HCT116 (cell line): ENCODE measurements at regions not wholly inside any gene's neighbourhood (a gene's known extent, or its start where the extent isn't known, plus 50 kb on each side); places are given as distances from the start of the nearest gene placed in this dataset.

Experiments
- ATAC-seq: fragments of 200-7000 bp; cut with Tn5 transposase; 2 replicates; pipeline ENCODE4 v1.9.1; 2020; ENCODE audit warnings: mild to moderate bottlenecking, moderate library complexity
- BruUV-seq: library from RNA; stranded (reverse); fragments of 400-500 nt; replicated peaks from 2 replicates; lab custom pipeline; 2021; lab: Mats Ljungman, UMichigan
- CTCF ChIA-PET: fragments of 300-600 bp; sonication (Branson Sonifier 250); formaldehyde crosslinking; loops from one replicate; lab custom pipeline; 2021; ENCODE audit warnings: antibody characterized with exemption; lab: Charles Lee
- POLR2A ChIA-PET: fragments of 300-600, 350-600 bp; sonication (Branson Sonifier 250); formaldehyde crosslinking; loops from one replicate; lab custom pipeline; 2021; ENCODE audit warnings: antibody characterized with exemption; lab: Charles Lee
- RAD21 ChIA-PET, 2 experiments: fragments of 300-600 bp; sonication (Branson Sonifier 250); formaldehyde crosslinking; loops; one replicate each; lab custom pipeline; 2023; ENCODE audit warnings: low total read pairs in 2 of 2; ENCODE audit not compliant: uncharacterized antibody in 2 of 2, unreplicated experiment in 2 of 2, low non-redundant PET in 1 of 2; lab: Charles Lee
- DNase-seq: peaks from one replicate; pipeline ENCODE4 v3.0.0-alpha.2; 2010; ENCODE audit warnings: low read depth, low spot score
- H2AFZ ChIP-seq: fragments of 200-600 bp; shearing (Covaris generic), sonication (generic); 2 replicates; pipeline ENCODE4 v1.6.1; 2017; ENCODE audit warnings: low read depth, mixed run types, mixed read lengths, antibody characterized with exemption, low read length; ENCODE audit not compliant: poor library complexity, severe bottlenecking
- H3K27ac ChIP-seq: 2 replicates; pipeline ENCODE4 v1.5.1; 2012; ENCODE audit warnings: low read depth, low read length
- H3K27me3 ChIP-seq: fragments of 200-600 bp; sonication (generic); 2 replicates; pipeline ENCODE4 v1.6.1; 2016; ENCODE audit warnings: mixed run types, low read length, mixed read lengths; ENCODE audit not compliant: insufficient read depth
- H3K36me3 ChIP-seq, 2 experiments: fragments of 200-500 bp in 1 of 2; fragments of 200-600 bp in 1 of 2; sonication (Bioruptor generic) in 1 of 2; sonication (generic) in 1 of 2; 2 replicates each; pipeline versions ENCODE4 v1.5.1 to v1.6.1; 2014 to 2016; ENCODE audit warnings: low read length in 2 of 2, inconsistent platforms in 1 of 2, mixed read lengths in 1 of 2, mixed run types in 1 of 2; ENCODE audit not compliant: insufficient read depth in 2 of 2, control insufficient read depth in 1 of 2
- H3K4me1 ChIP-seq, 2 experiments: fragments of 200-600 bp in 1 of 2; sonication (generic) in 1 of 2; 2 replicates each; pipeline versions ENCODE4 v1.5.1 to v1.6.1; 2012 to 2017; ENCODE audit warnings: low read length in 2 of 2, inconsistent platforms in 1 of 2, mild to moderate bottlenecking in 1 of 2, mixed read lengths in 1 of 2, mixed run types in 1 of 2, moderate library complexity in 1 of 2; ENCODE audit not compliant: insufficient read depth in 2 of 2, control insufficient read depth in 1 of 2
- H3K4me2 ChIP-seq: fragments of 200-600 bp; sonication (generic); 2 replicates; pipeline ENCODE4 v1.6.1; 2017; ENCODE audit warnings: mixed run types, low read length, mixed read lengths
- H3K4me3 ChIP-seq, 2 experiments: fragments of 200-600 bp in 1 of 2; sonication (generic) in 1 of 2; replicated peaks in 1 of 2; 2 replicates each; pipeline ENCODE4 v1.5.1; 2011 to 2016; ENCODE audit warnings: low read length in 2 of 2, control low read depth in 1 of 2, low read depth in 1 of 2, mild to moderate bottlenecking in 1 of 2, mixed read lengths in 1 of 2, mixed run types in 1 of 2
- H3K79me2 ChIP-seq: fragments of 200-600 bp; sonication (generic); 2 replicates; pipeline ENCODE4 v1.6.1; 2017; ENCODE audit warnings: mild to moderate bottlenecking, mixed run types, low read length, moderate library complexity, mixed read lengths; ENCODE audit not compliant: insufficient read depth
- H3K9ac ChIP-seq: fragments of 200-600 bp; sonication (generic); 2 replicates; pipeline ENCODE4 v1.6.1; 2016; ENCODE audit warnings: low read length, mixed read lengths
- H3K9me2 ChIP-seq: fragments of 200-600 bp; sonication (generic), shearing (Covaris generic); 2 replicates; pipeline ENCODE4 v1.6.1; 2017; ENCODE audit warnings: mixed run types, mild to moderate bottlenecking, moderate library complexity; ENCODE audit not compliant: insufficient read depth
- H3K9me3 ChIP-seq, 2 experiments: fragments of 200-500 bp in 1 of 2; fragments of 200-600 bp in 1 of 2; sonication (Bioruptor generic) in 1 of 2; sonication (generic) in 1 of 2; 2 replicates each; pipeline ENCODE4 v1.6.1; 2014 to 2017; ENCODE audit warnings: low read length in 2 of 2, mixed read lengths in 2 of 2, inconsistent platforms in 1 of 2, low read depth in 1 of 2, mild to moderate bottlenecking in 1 of 2, mixed run types in 1 of 2, moderate library complexity in 1 of 2; ENCODE audit not compliant: control insufficient read depth in 1 of 2, insufficient read depth in 1 of 2
- H4K20me1 ChIP-seq: fragments of 200-600 bp; sonication (generic), shearing (Covaris generic); 2 replicates; pipeline ENCODE4 v1.6.1; 2017; ENCODE audit warnings: mixed run types, mild to moderate bottlenecking, moderate library complexity; ENCODE audit not compliant: insufficient read depth
- EGR1 ChIP-seq: IDR thresholded peaks from 2 replicates; pipeline ENCODE4 v1.6.1; 2012; ENCODE audit warnings: low read depth
- JUND ChIP-seq: IDR thresholded peaks from 2 replicates; pipeline ENCODE4 v1.6.1; 2012
- REST ChIP-seq: IDR thresholded peaks from 2 replicates; pipeline ENCODE4 v1.6.1; 2012; ENCODE audit warnings: low read depth
- SIN3A ChIP-seq: IDR thresholded peaks from 2 replicates; pipeline ENCODE4 v1.6.1; 2012; ENCODE audit warnings: low read depth
- intact Hi-C: fragments of 100-400 bp; cut with micrococcal nuclease; formaldehyde crosslinking; loops from 2 replicates; pipeline ENCODE4 v1.10.0; 2022

- no peak for TF ChIP-seq REST
- TF ChIP-seq SIN3A: no peak
- no peak for TF ChIP-seq EGR1
- no peak for TF ChIP-seq JUND
- Histone ChIP-seq H3K9me3 (no peaks in the 10 kb centered on the region), H3K36me3 (no peaks in the 10 kb centered on the region), H3K4me1 (no peaks in the 10 kb centered on the region), H3K27ac (no peak overlapping the region), H3K9ac (no peak overlapping the region), H3K4me3 (no peak overlapping the region), H3K9me2 (no peaks in the 10 kb centered on the region), H2AFZ (no peak overlapping the region), H3K79me2 (no peaks in the 10 kb centered on the region), H4K20me1 (no peaks in the 10 kb centered on the region), H3K4me2 (no peak overlapping the region), H3K27me3 (no peaks in the 10 kb centered on the region)
- ChIA-PET RAD21 (no interaction called here), POLR2A (no interaction called here), CTCF (no interaction called here)
- intact Hi-C loops: no loop called here
- ATAC-seq (no peak), DNase-seq (no peak)
- no TSS peak for BruUV-seq
Observed at GRCh38 chr1:99365545-99365944, 101.3 kb downstream of the PLPPR4 start.

- Histone ChIP-seq H3K36me3 (no peaks in the 10 kb centered on the region), H3K4me1 (no peaks in the 10 kb centered on the region), H3K9me3 (no peaks in the 10 kb centered on the region)
- no peak for DNase-seq
- no TSS peak for BruUV-seq
- ChIA-PET CTCF (no interaction called here), RAD21 (no interaction called here)
- intact Hi-C loops: no loop called here
- TF ChIP-seq JUND: no peak
- TF ChIP-seq, all 23 proteins: peak for 0
- no peak overlapping the region for H3K4me2 ChIP-seq
- ATAC-seq: no peak
- POLR2A ChIA-PET: no interaction called here
- H3K27me3 ChIP-seq: no peaks in the 10 kb centered on the region
- H3K4me3 ChIP-seq: no peak overlapping the region
- H3K9ac ChIP-seq: no peak overlapping the region
- no peaks in the 10 kb centered on the region for H4K20me1 ChIP-seq
- no peak overlapping the region for H2AFZ ChIP-seq
- no peak overlapping the region for H3K27ac ChIP-seq
- H3K9me2 ChIP-seq: no peaks in the 10 kb centered on the region
- no peaks in the 10 kb centered on the region for H3K79me2 ChIP-seq
Observed at GRCh38 chr1:99369154-99369553, 104.9 kb downstream of the PLPPR4 start.
